Neural progenitor cell (in vitro differentiated cells): ENCODE measurements at regions not wholly inside any gene's neighbourhood (a gene's known extent, or its start where the extent isn't known, plus 50 kb on each side); places are given as distances from the start of the nearest gene placed in this dataset.

Experiments used
- DNase-seq: peaks from one replicate; pipeline ENCODE4 v3.0.0-alpha.2; 2016; ENCODE audit warnings: low spot score
- H2AFZ ChIP-seq: fragments of 200-600 bp; sonication (generic); replicated peaks from 2 replicates; pipeline ENCODE4 v1.6.1; 2016; ENCODE audit warnings: antibody characterized with exemption
- H3F3A ChIP-seq: fragments of 200-600 bp; sonication (generic); 2 replicates; pipeline ENCODE4 v1.6.1; 2016; ENCODE audit warnings: antibody characterized with exemption, low read depth
- H3K27ac ChIP-seq: fragments of 200-600 bp; sonication (generic); 2 replicates; pipeline ENCODE4 v1.5.1; 2016; ENCODE audit warnings: mild to moderate bottlenecking
- H3K27me3 ChIP-seq: fragments of 200-600 bp; sonication (generic); 2 replicates; pipeline ENCODE4 v1.6.1; 2016; ENCODE audit warnings: mild to moderate bottlenecking, moderate library complexity
- H3K36me3 ChIP-seq: fragments of 200-600 bp; sonication (generic); 2 replicates; pipeline ENCODE4 v1.5.1; 2016
- H3K4me1 ChIP-seq: fragments of 200-600 bp; sonication (generic); 2 replicates; pipeline ENCODE4 v1.6.1; 2016; ENCODE audit warnings: mixed run types
- H3K4me2 ChIP-seq: fragments of 200-600 bp; sonication (generic); 2 replicates; pipeline ENCODE4 v1.6.1; 2016
- H3K4me3 ChIP-seq: fragments of 200-600 bp; sonication (generic); 2 replicates; pipeline ENCODE4 v1.5.1; 2016
- H3K79me2 ChIP-seq: fragments of 200-600 bp; sonication (generic); 2 replicates; pipeline ENCODE4 v1.6.1; 2016; ENCODE audit warnings: low read depth
- H3K9ac ChIP-seq: fragments of 200-600 bp; sonication (generic); 2 replicates; pipeline ENCODE4 v1.6.1; 2016
- H3K9me3 ChIP-seq: fragments of 200-600 bp; sonication (generic); 2 replicates; pipeline ENCODE4 v1.5.1; 2016; ENCODE audit warnings: low read depth
- H4K20me1 ChIP-seq: fragments of 200-600 bp; sonication (generic); 2 replicates; pipeline ENCODE4 v1.6.1; 2016; ENCODE audit warnings: low read depth
- H3K27ac Mint-ChIP-seq: 3 replicates; pipeline ENCODE4 v1.8.0; 2021; ENCODE audit warnings: mixed read lengths
- H3K27me3 Mint-ChIP-seq: 2 replicates; pipeline ENCODE4 v1.8.0; 2022; ENCODE audit warnings: low read depth, mild to moderate bottlenecking, inconsistent platforms, moderate library complexity, mixed read lengths; ENCODE audit not compliant: insufficient read depth
- H3K36me3 Mint-ChIP-seq: 3 replicates; pipeline ENCODE4 v1.8.0; 2021; ENCODE audit warnings: mixed read lengths
- H3K4me1 Mint-ChIP-seq: 3 replicates; pipeline ENCODE4 v1.8.0; 2021; ENCODE audit warnings: mixed read lengths
- H3K4me3 Mint-ChIP-seq: 3 replicates; pipeline ENCODE4 v1.8.0; 2021; ENCODE audit warnings: mild to moderate bottlenecking, moderate library complexity, mixed read lengths
- H3K9me3 Mint-ChIP-seq: 3 replicates; pipeline ENCODE4 v1.8.0; 2020; ENCODE audit warnings: mixed read lengths
- EZH2 ChIP-seq: fragments of 200-600 bp; sonication (generic); IDR thresholded peaks from 2 replicates; pipeline ENCODE4 v1.6.1; 2017; ENCODE audit warnings: antibody characterized with exemption, mild to moderate bottlenecking, moderate library complexity
- EZH2phosphoT487 ChIP-seq: fragments of 200-600 bp; sonication (generic); IDR thresholded peaks from 2 replicates; pipeline ENCODE4 v1.6.1; 2017; ENCODE audit warnings: antibody characterized with exemption
- TF ChIP-seq, protein P1 (sequence below): fragments of 200-600 bp; sonication (generic); IDR thresholded peaks from 2 replicates; pipeline ENCODE4 v1.5.1; 2017; ENCODE audit warnings: antibody characterized with exemption, mild to moderate bottlenecking

- no peaks in the 10 kb centered on the region for H3K36me3 ChIP-seq
- TF ChIP-seq EZH2phosphoT487: no peak
- no peak for TF ChIP-seq EZH2
- TF ChIP-seq, protein P1, sequence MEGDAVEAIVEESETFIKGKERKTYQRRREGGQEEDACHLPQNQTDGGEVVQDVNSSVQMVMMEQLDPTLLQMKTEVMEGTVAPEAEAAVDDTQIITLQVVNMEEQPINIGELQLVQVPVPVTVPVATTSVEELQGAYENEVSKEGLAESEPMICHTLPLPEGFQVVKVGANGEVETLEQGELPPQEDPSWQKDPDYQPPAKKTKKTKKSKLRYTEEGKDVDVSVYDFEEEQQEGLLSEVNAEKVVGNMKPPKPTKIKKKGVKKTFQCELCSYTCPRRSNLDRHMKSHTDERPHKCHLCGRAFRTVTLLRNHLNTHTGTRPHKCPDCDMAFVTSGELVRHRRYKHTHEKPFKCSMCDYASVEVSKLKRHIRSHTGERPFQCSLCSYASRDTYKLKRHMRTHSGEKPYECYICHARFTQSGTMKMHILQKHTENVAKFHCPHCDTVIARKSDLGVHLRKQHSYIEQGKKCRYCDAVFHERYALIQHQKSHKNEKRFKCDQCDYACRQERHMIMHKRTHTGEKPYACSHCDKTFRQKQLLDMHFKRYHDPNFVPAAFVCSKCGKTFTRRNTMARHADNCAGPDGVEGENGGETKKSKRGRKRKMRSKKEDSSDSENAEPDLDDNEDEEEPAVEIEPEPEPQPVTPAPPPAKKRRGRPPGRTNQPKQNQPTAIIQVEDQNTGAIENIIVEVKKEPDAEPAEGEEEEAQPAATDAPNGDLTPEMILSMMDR: no peak
- Mint-ChIP-seq H3K27me3 (peaks cover 6% of the 10 kb centered on the region), H3K4me1 (peaks cover 2% of the 10 kb centered on the region), H3K27ac (no peak overlapping the region), H3K36me3 (no peaks in the 10 kb centered on the region), H3K9me3 (peaks cover 14% of the 10 kb centered on the region), H3K4me3 (no peak overlapping the region)
- no peaks in the 10 kb centered on the region for H3F3A ChIP-seq
- no peaks in the 10 kb centered on the region for H3K79me2 ChIP-seq
- H3K4me2 ChIP-seq: no peak overlapping the region
- H2AFZ ChIP-seq: no peak overlapping the region
- no peaks in the 10 kb centered on the region for H3K27me3 ChIP-seq
- DNase-seq: no peak
- H3K9me3 ChIP-seq: no peaks in the 10 kb centered on the region
- no peaks in the 10 kb centered on the region for H4K20me1 ChIP-seq
- H3K9ac ChIP-seq: no peak overlapping the region
- H3K4me1 ChIP-seq: peaks cover 20% of the 10 kb centered on the region
- no peak overlapping the region for H3K4me3 ChIP-seq
- no peak overlapping the region for H3K27ac ChIP-seq
Measured at GRCh38 chr12:65663648-65664047, 160.6 kb upstream of the HMGA2 start.

GRCh38 chr12:65664715-65665250, 159.5 kb upstream of the HMGA2 start:
- no peak overlapping the region for H3K9ac ChIP-seq
- Mint-ChIP-seq H3K27ac (no peak overlapping the region), H3K9me3 (peaks cover 14% of the 10 kb centered on the region), H3K27me3 (peaks cover 3% of the 10 kb centered on the region), H3K36me3 (no peaks in the 10 kb centered on the region), H3K4me3 (no peak overlapping the region), H3K4me1 (peaks cover 2% of the 10 kb centered on the region)
- no peaks in the 10 kb centered on the region for H3K79me2 ChIP-seq
- no peaks in the 10 kb centered on the region for H3K36me3 ChIP-seq
- DNase-seq: no peak
- H4K20me1 ChIP-seq: no peaks in the 10 kb centered on the region
- H2AFZ ChIP-seq: no peak overlapping the region
- no peaks in the 10 kb centered on the region for H3K9me3 ChIP-seq
- H3K4me1 ChIP-seq: peaks cover 21% of the 10 kb centered on the region
- H3F3A ChIP-seq: no peaks in the 10 kb centered on the region
- H3K27me3 ChIP-seq: no peaks in the 10 kb centered on the region
- no peak overlapping the region for H3K27ac ChIP-seq
- no peak overlapping the region for H3K4me3 ChIP-seq
- TF ChIP-seq, protein P1: no peak
- H3K4me2 ChIP-seq: no peak overlapping the region

DNA sequence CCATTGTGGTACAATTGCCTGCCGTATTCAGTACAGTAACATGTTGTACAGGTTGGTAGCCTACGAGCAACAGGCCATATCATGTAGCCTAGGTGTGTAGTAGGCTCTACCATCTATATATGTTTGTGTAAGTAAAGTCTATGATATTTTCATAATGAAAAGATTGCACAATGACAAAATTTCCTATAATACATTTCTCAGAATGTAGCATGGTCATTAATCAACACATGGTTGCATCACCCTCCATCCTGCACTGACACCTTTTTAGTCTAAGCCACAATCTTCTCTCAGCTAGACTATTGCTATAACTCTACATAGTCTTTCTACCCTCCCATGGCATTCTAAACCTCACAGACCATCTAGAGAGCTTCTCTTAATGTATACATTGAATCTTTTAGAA, 158.5 kb upstream of the HMGA2 start:
- H3K36me3 ChIP-seq: no peaks in the 10 kb centered on the region
- H3K9me3 Mint-ChIP-seq: peaks cover 14% of the 10 kb centered on the region
- no peak overlapping the region for H3K4me2 ChIP-seq
- H3K79me2 ChIP-seq: no peaks in the 10 kb centered on the region
- TF ChIP-seq, protein P1: no peak
- TF ChIP-seq EZH2phosphoT487 (no peak), EZH2 (no peak)
- H3K4me3 ChIP-seq: no peak overlapping the region
- H3K27me3 ChIP-seq: no peaks in the 10 kb centered on the region
- no peak overlapping the region for H3K9ac ChIP-seq
- no peak overlapping the region for H3K4me3 Mint-ChIP-seq
- H3K4me1 ChIP-seq: peaks cover 21% of the 10 kb centered on the region
- peaks cover 3% of the 10 kb centered on the region for H3K27me3 Mint-ChIP-seq
- no peaks in the 10 kb centered on the region for H3F3A ChIP-seq
- H3K36me3 Mint-ChIP-seq: no peaks in the 10 kb centered on the region
- H3K9me3 ChIP-seq: no peaks in the 10 kb centered on the region
- no peak overlapping the region for H2AFZ ChIP-seq
- H4K20me1 ChIP-seq: no peaks in the 10 kb centered on the region
- H3K27ac ChIP-seq: no peak overlapping the region
- peaks cover 2% of the 10 kb centered on the region for H3K4me1 Mint-ChIP-seq
- DNase-seq: no peak
- H3K27ac Mint-ChIP-seq: no peak overlapping the region
